MM.1S (cell line): ENCODE measurements at regions not wholly inside any gene's neighbourhood (a gene's known extent, or its start where the extent isn't known, plus 50 kb on each side); places are given as distances from the start of the nearest gene placed in this dataset.

Experiments
- DNase-seq: peaks from one replicate; pipeline ENCODE4 v3.0.0-alpha.2; 2015
- H2AFZ ChIP-seq: fragments of 300-600 bp; sonication (generic); 2 replicates; pipeline ENCODE4 v1.6.0; 2016; ENCODE audit warnings: antibody characterized with exemption, low read length
- H3F3A ChIP-seq: fragments of 300-600 bp; sonication (generic); 2 replicates; pipeline ENCODE4 v1.6.1; 2016; ENCODE audit warnings: mild to moderate bottlenecking, antibody characterized with exemption, low read length, moderate library complexity, mixed read lengths; ENCODE audit not compliant: insufficient read depth
- H3K27ac ChIP-seq: fragments of 300-600 bp; sonication (generic); 2 replicates; pipeline ENCODE4 v1.5.1; 2016; ENCODE audit warnings: mild to moderate bottlenecking, low read length
- H3K27me3 ChIP-seq: fragments of 300-600 bp; sonication (generic); replicated peaks from 2 replicates; pipeline ENCODE4 v1.6.0; 2016; ENCODE audit warnings: low read length; ENCODE audit not compliant: insufficient read depth
- H3K36me3 ChIP-seq: fragments of 300-600 bp; sonication (generic); replicated peaks from 2 replicates; pipeline ENCODE4 v1.6.1; 2016; ENCODE audit warnings: mild to moderate bottlenecking, low read length, mixed read lengths; ENCODE audit not compliant: insufficient read depth
- H3K4me1 ChIP-seq: fragments of 300-600 bp; sonication (generic); 2 replicates; pipeline ENCODE4 v1.6.1; 2016; ENCODE audit warnings: low read length, mixed read lengths
- H3K4me2 ChIP-seq: fragments of 300-600 bp; sonication (generic); 2 replicates; pipeline ENCODE4 v1.6.0; 2016; ENCODE audit warnings: low read depth, low read length
- H3K4me3 ChIP-seq: fragments of 300-600 bp; sonication (generic); 2 replicates; pipeline ENCODE4 v1.5.1; 2016; ENCODE audit warnings: low read length, mixed read lengths
- H3K79me2 ChIP-seq: fragments of 300-600 bp; sonication (generic); 2 replicates; pipeline ENCODE4 v1.6.1; 2016; ENCODE audit warnings: mixed run types, low read length, mixed read lengths
- H3K9ac ChIP-seq: fragments of 300-600 bp; sonication (generic); 2 replicates; pipeline ENCODE4 v1.6.1; 2016; ENCODE audit warnings: low read length, mixed read lengths
- H3K9me2 ChIP-seq: fragments of 300-600 bp; sonication (generic); replicated peaks from 2 replicates; pipeline ENCODE4 v1.6.1; 2016; ENCODE audit warnings: mild to moderate bottlenecking, low read length, mixed read lengths; ENCODE audit not compliant: insufficient read depth
- H3K9me3 ChIP-seq: fragments of 300-600 bp; sonication (generic); replicated peaks from 2 replicates; pipeline ENCODE4 v1.6.1; 2016; ENCODE audit warnings: mild to moderate bottlenecking, low read length, mixed read lengths; ENCODE audit not compliant: insufficient read depth
- H4K20me1 ChIP-seq: fragments of 300-600 bp; sonication (generic); 2 replicates; pipeline ENCODE4 v1.6.1; 2016; ENCODE audit warnings: mild to moderate bottlenecking, low read length, moderate library complexity, mixed read lengths; ENCODE audit not compliant: insufficient read depth
- EZH2 ChIP-seq: fragments of 300-600 bp; sonication (generic); optimal IDR thresholded peaks from 2 replicates; pipeline ENCODE3; 2017; ENCODE audit warnings: low read depth, mild to moderate bottlenecking, antibody characterized with exemption, low read length, mixed read lengths
- EZH2phosphoT487 ChIP-seq: fragments of 300-600 bp; sonication (generic); IDR thresholded peaks from 2 replicates; pipeline ENCODE4 v1.6.1; 2018; ENCODE audit warnings: antibody characterized with exemption, low read length
- TF ChIP-seq, protein P1 (sequence below): fragments of 300-600 bp; sonication (generic); IDR thresholded peaks from 2 replicates; pipeline ENCODE4 v1.5.1; 2016; ENCODE audit warnings: antibody characterized with exemption, low read length, mixed read lengths

DNA sequence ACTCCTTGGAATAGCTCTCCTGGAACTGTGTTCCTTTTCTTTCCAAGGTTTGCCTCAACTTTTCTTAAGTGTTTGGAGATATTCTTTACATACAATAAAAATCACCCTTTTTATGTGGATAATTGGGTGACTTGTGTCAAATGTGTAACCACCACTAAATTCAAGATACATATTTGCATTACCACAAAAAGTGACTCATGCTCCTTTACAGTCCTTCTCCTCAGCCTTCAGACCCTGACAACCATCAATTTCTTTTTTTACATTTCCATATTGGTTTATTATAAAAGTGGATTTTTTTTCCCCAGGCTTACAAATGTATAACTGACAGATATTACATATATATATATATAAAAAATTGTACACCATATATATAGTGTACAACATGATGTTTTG lies 372.0 kb upstream of the KCNN2 start:
- Histone ChIP-seq H3K27ac (no peak overlapping the region), H3K9ac (no peak overlapping the region), H3K79me2 (no peaks in the 10 kb centered on the region), H3K4me1 (no peaks in the 10 kb centered on the region), H3K9me3 (no peaks in the 10 kb centered on the region), H3K9me2 (no peaks in the 10 kb centered on the region), H3K4me2 (no peak overlapping the region), H3K36me3 (no peaks in the 10 kb centered on the region), H4K20me1 (no peaks in the 10 kb centered on the region), H3K4me3 (no peak overlapping the region), H2AFZ (no peak overlapping the region), H3K27me3 (no peaks in the 10 kb centered on the region), H3F3A (no peaks in the 10 kb centered on the region)
- DNase-seq: no peak
- no peak for TF ChIP-seq EZH2phosphoT487
- no peak for TF ChIP-seq EZH2
- TF ChIP-seq, protein P1, sequence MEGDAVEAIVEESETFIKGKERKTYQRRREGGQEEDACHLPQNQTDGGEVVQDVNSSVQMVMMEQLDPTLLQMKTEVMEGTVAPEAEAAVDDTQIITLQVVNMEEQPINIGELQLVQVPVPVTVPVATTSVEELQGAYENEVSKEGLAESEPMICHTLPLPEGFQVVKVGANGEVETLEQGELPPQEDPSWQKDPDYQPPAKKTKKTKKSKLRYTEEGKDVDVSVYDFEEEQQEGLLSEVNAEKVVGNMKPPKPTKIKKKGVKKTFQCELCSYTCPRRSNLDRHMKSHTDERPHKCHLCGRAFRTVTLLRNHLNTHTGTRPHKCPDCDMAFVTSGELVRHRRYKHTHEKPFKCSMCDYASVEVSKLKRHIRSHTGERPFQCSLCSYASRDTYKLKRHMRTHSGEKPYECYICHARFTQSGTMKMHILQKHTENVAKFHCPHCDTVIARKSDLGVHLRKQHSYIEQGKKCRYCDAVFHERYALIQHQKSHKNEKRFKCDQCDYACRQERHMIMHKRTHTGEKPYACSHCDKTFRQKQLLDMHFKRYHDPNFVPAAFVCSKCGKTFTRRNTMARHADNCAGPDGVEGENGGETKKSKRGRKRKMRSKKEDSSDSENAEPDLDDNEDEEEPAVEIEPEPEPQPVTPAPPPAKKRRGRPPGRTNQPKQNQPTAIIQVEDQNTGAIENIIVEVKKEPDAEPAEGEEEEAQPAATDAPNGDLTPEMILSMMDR: no peak

DNA sequence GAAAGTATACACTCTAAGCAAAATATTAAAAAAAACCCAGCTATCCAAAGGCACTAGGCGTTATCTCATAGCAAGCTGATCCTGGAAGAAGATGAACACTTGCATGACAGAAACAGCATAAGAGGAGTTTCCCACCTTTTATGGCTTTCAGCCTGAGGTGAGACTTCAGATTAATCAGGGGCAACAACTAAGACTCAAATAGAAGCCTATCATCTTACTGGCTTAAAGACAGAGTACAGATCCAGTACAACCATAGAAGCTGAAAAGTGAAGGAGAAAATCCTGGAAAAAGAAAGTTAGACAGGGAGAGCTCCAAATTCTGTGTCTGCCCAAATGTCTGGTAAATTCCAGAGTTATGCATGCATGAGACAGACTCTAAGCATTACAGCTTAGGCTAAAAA lies 360.8 kb upstream of the KCNN2 start:
- no peaks in the 10 kb centered on the region for H3K27me3 ChIP-seq
- no peaks in the 10 kb centered on the region for H3K36me3 ChIP-seq
- H4K20me1 ChIP-seq: no peaks in the 10 kb centered on the region
- no peak overlapping the region for H3K4me2 ChIP-seq
- no peak overlapping the region for H3K27ac ChIP-seq
- TF ChIP-seq EZH2phosphoT487 (no peak), EZH2 (no peak)
- TF ChIP-seq, protein P1: no peak
- H3K9me3 ChIP-seq: no peaks in the 10 kb centered on the region
- H3K4me3 ChIP-seq: no peak overlapping the region
- H3F3A ChIP-seq: no peaks in the 10 kb centered on the region
- no peaks in the 10 kb centered on the region for H3K9me2 ChIP-seq
- H3K9ac ChIP-seq: no peak overlapping the region
- DNase-seq: no peak
- H3K79me2 ChIP-seq: no peaks in the 10 kb centered on the region
- H3K4me1 ChIP-seq: no peaks in the 10 kb centered on the region
- no peak overlapping the region for H2AFZ ChIP-seq

DNA sequence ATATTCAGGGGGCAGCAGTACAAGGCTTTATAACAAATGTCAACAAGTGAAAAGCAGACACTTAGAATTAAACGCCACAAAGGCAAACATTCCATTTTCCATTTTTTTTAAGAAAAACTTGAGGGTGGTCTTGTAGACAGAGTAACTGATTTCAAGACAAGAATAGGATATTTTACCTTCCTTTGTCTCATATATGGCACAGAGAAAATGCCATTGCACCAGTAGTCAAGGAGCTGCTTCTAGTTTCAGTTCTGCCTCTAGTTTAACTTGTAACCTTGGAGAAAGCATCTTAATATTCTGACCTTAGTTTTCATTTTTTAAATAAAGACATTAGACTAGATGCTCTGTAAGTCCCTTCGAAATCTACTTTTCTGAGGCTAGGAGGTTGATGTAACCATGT lies 355.3 kb upstream of the KCNN2 start:
- no peak for DNase-seq
- no peaks in the 10 kb centered on the region for H3K4me1 ChIP-seq
- no peak overlapping the region for H3K4me2 ChIP-seq
- no peaks in the 10 kb centered on the region for H3K9me2 ChIP-seq
- H3K9me3 ChIP-seq: no peaks in the 10 kb centered on the region
- H3F3A ChIP-seq: no peaks in the 10 kb centered on the region
- no peak overlapping the region for H3K4me3 ChIP-seq
- TF ChIP-seq EZH2: no peak
- TF ChIP-seq, protein P1: no peak
- TF ChIP-seq EZH2phosphoT487: no peak
- no peaks in the 10 kb centered on the region for H3K27me3 ChIP-seq
- H2AFZ ChIP-seq: no peak overlapping the region
- H3K9ac ChIP-seq: no peak overlapping the region
- H3K36me3 ChIP-seq: no peaks in the 10 kb centered on the region
- H3K79me2 ChIP-seq: no peaks in the 10 kb centered on the region
- H4K20me1 ChIP-seq: no peaks in the 10 kb centered on the region
- H3K27ac ChIP-seq: no peak overlapping the region
